GM19324 (cell line): ENCODE measurements at regions not wholly inside any gene's neighbourhood (a gene's known extent, or its start where the extent isn't known, plus 50 kb on each side); places are given as distances from the start of the nearest gene placed in this dataset.
A peak's percentile ranks its signal among the peaks of the same experiment; 100 is the strongest.
"Not testable (repeated sequence)": the region's sequence is repeated elsewhere in the genome, so short reads cannot be mapped to it uniquely, and the experiment has no call there.

ENCODE experiments used
- ATAC-seq: cut with Tn5 transposase; IDR thresholded peaks from one replicate; pipeline ENCODE4 v1.9.1; 2021; ENCODE audit warnings: mild to moderate bottlenecking, moderate library complexity; ENCODE audit not compliant: unreplicated experiment, low FRiP score

DNA sequence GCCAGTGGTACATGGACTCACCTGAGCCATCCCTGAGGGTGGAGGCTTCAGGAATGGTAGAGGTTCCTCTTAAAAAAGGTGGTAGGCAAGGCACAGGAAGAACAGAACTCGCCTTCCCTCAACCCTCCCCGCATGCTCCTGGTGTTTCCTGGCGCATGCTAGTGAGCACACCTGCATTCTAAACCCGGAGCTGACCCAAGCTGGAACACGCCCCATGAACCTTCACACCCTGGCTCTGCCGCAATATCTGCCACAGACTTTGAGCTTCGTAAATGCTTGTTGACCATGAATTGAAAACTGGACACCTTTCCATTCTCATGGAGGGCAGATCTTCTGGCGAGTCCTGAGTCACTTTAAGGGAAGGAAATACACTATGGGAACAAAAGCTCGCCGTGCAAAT is 601.3 kb upstream of the RAB6C start:
- no peak for ATAC-seq

- ATAC-seq: peak; percentile 68
Observed at GRCh38 chr2:129379411-129379810, 600.1 kb upstream of the RAB6C start.

DNA sequence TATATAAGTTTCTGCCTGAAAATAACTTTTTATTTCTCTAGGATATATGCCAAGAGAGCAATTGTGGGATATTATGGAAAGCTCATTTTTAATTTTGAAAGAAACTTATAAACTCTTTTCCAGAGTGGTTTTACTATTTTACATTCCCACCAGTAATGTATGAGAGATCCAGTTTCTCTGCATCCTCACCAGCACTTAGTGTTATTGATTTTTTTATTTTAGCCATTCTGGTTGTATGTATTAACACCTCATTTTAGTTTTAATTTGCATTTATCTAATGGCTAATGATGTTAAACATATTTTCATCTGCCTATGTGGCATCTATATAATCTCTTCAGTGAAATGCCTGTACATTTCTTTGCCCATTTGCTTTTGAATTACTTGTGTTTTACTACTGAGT is 597.7 kb upstream of the RAB6C start:
- no peak for ATAC-seq

GRCh38 chr2:129388870-129389269 is 590.6 kb upstream of the RAB6C start:
- ATAC-seq: no peak

GRCh38 chr2:129393816-129394215 is 585.6 kb upstream of the RAB6C start:
- no peak for ATAC-seq

DNA sequence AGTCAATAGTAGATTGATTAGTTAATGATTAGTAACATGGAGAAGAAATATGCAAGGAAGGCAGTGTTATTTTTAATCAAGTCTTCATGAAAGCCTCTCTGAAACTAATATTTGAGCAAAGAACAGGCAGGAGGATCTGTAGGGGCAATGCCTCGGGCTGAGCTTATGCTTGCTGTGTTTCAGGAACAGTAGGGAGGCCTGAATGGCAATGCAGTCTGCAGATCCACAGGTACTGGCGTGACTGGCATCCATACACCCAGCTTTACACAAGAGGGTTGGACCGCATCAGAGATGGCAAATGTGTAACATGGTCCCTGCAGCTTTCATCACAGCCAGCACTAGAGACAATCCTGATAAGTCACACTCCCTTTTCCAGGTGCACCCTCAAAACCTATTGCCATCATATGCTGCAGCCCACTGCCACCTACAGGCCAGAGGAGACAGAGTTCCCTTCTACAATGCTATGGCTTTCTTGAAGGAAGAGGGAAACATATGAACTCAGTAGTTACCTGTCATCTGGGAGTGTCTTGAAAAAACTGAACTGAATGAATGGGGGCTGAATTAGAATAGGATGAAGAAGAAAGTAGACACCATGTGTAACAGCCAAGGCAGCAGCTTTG is 582.4 kb upstream of the RAB6C start:
- peak; percentile 76 for ATAC-seq

- ATAC-seq: no peak
Observed at GRCh38 chr2:129400826-129401225, 578.6 kb upstream of the RAB6C start.

- ATAC-seq: no peak
Observed at GRCh38 chr2:129402076-129402475, 577.4 kb upstream of the RAB6C start.

DNA sequence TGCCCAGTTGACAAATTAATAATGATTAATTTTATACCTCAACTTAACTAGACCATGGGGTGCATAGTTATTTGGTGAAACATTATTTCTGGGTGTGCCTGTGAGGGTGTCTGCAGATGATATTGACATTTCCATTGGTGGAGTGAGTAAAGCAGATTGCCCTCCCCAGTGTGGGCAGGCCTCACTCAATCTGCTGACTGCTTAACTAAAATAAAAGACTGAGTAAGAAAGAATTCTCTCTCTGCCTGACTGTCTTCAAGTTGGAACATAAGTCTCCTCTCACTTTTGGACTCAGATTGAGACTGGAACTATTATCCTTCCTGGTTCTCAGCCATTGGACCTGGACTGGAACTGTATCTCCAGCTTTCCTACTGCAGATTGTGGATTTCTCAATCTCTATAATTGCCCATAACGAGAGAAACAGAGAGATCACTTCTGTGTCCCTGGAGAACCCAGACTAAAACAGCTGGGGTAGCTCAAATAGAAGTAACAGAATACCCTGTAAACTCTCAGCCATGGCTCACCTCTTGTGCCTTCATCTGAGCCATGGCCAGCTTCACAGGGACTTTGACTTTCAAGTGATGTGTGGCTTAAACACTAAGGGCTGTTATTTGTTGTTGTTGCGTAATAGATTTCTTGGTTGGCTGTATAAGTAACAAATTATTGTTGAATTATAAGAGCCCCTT is 575.3 kb upstream of the RAB6C start:
- no peak for ATAC-seq

GRCh38 chr2:129408570-129408969 is 570.9 kb upstream of the RAB6C start:
- ATAC-seq: no peak

GRCh38 chr2:129417041-129417440 is 562.4 kb upstream of the RAB6C start:
- not testable (repeated sequence) for ATAC-seq

DNA sequence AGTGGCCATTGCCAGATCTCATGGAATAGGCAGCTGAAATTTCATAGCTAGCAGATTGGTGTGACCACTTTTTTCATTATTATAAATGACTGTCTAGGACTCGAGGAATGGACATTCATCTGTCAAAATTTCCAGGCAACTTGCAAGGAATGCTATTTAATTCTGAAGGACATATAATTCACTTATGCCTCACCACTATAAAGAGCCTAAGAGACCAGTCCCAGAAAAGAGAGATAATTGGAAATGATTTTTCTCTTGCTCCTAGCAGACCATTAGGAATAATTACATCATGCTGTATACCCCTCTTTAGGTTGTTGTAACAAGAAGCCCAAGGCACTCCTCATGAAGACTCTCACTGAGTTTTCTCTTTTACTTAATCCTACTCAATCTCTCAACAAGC is 557.4 kb upstream of the RAB6C start:
- no peak for ATAC-seq

GRCh38 chr2:129428086-129428660 is 551.3 kb upstream of the RAB6C start:
- peak; percentile 60 for ATAC-seq

DNA sequence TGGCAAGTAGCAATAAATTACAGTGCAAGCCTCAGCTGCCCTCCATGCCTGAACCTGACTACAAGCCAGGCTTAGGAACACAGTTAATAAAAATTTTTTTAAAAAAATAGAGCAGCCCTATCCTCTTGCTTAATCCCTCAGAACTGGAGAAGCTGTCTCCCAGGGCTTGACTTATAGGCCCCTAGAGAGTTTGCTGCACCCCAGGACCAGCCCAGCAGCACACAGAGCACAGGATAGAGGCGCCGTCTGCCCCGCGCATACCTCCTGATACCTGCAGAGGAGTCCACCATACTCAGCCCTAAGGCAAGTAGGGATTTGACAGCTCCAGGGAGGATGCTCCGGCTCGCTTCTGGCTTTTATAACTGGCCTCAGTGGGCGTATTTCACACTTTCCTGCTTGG is 548.6 kb upstream of the RAB6C start:
- ATAC-seq: no peak

GRCh38 chr2:129431881-129432280 is 547.6 kb upstream of the RAB6C start:
- no peak for ATAC-seq

DNA sequence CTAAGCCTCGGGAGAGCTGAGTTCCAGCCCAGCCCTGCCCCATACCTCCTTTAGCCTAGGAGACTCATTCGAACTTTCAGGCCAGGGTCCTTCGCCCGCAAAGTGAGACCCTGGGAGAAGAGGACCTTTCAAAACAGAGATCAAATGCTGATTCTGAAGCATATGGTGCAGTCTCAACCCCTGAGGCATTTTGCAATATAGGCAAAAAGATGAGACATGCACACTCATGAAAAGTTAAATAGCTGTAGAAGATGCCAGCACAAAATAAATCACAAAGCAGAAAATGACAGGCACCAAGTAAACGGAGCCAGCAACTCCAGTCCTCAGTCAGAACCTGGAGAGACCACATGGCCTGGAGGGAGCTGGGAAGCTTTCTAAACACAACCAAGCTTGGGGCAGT is 542.7 kb upstream of the RAB6C start:
- ATAC-seq: no peak

- ATAC-seq: no peak
Observed at GRCh38 chr2:129437725-129438124, 541.7 kb upstream of the RAB6C start.

DNA sequence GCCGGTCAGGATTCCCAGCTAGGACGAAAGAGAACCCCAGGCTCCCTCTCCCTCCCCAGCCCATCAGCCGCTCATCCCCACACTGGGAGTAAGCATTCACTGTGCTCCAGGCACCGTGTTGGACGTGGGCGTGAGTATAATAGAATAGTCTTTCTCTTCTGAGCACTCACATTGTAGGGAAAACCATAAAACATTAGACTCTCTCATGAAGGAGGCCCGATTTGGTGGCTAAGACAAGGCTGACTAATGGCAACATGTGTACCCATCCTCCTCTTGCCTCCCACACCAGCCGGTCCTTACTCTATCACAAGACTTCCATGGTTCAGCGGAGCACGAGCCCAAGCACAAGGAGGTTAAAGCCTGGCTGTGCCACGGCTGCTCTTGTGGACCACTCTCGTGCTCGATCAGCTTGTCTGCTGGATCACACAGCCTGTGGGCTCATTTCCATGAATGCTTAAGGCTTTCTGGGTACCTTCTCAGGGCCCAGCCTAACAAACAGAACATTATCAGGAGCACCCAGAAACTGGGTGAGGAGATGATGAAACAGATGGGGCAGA is 540.9 kb upstream of the RAB6C start:
- ATAC-seq: no peak

DNA sequence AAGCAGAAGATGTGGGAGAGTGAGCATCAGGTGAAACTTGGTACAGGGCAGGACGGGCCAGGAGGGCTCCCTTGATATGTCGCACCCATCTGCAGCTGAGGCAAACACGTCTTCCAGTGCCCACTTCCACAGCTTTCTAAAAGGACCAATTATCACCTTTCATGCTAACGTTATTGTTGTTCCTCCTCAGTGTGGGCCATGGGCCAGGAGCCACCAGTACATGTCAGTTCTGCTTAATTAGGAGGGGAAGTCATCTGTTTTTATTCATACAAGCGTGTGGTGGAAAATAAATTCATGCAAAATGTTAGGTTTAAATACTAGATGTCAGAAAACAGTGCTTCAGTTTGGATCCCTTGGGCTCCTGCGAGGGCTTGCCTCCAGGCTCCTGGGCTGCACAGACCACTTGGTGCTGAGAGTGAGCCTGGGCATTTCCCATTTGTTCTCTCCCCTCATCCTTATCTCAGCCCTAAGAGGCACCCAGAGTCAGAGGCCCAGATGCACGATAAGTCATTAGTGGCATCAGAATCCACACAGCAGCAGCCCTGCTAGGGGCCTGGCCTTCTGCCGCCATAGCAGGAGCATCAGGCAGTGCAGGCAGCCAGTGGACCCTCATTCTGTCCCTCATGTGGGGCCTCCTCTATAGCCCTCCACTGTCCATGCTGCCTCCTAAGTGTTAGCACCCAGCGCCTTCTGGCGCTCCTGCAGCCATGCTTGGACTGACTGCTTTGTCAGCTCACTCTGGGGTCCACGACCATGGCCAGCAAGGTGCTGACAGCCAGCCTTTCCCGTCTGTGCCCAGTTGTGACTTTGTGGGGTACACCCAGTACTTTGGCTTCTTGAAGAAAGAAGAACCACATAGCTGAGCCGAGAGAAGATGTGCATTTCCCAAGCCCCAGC is 539.8 kb upstream of the RAB6C start:
- ATAC-seq: no peak

DNA sequence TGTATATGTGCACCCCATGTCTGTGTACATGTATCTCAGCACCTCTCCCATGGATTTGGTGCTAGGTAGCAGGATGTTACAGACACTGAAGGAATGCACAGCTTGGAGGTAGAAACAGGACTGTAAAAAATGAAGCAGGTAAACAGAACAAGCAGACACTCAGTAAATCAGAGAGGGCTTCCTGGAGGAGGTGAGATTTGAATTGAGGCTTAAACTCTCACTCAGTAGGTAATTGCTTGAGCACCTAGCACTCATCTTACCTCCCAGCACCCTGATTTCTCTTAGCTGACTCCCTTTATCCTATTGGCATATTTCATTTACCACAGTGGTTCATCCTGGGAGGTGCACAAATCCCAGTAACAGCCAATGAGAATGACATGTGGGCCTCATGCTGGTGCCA is 537.9 kb upstream of the RAB6C start:
- no peak for ATAC-seq
